CD4-positive, alpha-beta T cell treated with Interleukin-4 for 1 hour (primary cell): ENCODE measurements at regions not wholly inside any gene's neighbourhood (a gene's known extent, or its start where the extent isn't known, plus 50 kb on each side); places are given as distances from the start of the nearest gene placed in this dataset.
"Not testable (repeated sequence)": the region's sequence is repeated elsewhere in the genome, so short reads cannot be mapped to it uniquely, and the experiment has no call there.

ENCODE experiments used
- DNase-seq, 2 donors: peaks; one replicate each; pipeline ENCODE4 v3.0.0-alpha.2; 2020 to 2022

DNA sequence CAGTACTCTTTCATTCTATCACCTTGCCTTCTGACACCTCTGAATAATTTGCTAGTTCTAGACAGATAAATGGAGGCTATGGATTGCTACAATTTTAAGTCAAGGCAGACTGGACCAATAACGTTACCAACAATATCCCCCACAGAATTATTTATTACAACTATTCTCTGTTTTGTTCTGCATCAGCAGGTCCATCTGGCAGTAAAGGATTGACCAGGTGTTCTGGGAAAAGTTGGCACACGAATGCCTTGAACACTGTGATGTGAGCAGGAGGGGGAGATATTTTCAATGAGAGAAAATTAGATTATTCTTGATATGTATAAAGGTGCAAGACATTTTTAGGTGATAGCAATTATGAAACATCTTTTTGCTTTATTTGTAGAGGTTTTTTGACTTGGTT lies 718.8 kb upstream of the TMPRSS15 start:
- DNase-seq, result no peak

DNA sequence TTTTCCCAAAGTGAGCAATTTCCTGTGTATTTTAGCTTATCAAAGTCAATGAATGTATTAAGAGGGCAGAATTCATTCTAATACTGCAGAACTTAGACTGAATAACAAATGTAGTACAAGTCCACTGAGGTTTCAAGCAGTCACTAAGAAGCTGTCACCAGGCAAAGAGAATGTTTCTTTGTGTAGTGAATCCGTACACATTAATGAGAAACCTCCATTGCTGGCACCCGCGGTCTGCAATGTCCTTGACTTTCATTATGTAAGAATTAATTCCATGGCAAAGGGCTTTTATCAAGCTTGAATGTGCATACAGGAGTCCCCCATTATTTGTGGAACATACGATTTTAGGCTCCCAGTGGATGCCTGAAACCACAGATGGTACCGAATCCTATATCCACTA lies 719.5 kb upstream of the TMPRSS15 start:
- no peak for DNase-seq

DNA sequence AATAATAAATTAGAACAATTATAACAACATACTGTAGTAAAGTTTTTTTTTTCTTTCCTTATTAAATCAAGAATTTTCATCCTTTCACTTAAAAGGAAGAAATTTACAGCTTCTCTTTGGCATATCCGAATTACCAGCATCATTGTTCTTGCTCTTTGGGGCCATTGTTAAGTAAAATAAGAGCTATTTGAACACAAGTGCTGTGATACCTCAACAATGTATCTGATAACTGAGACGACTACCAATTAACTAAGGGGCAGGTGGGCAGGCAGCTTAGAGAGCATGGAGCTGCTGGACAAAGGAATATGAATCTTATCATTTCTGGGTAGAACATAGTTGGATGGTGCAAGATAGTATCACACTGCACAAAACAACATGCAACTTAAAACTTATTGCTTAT lies 719.9 kb upstream of the TMPRSS15 start:
- DNase-seq, result no peak

DNA sequence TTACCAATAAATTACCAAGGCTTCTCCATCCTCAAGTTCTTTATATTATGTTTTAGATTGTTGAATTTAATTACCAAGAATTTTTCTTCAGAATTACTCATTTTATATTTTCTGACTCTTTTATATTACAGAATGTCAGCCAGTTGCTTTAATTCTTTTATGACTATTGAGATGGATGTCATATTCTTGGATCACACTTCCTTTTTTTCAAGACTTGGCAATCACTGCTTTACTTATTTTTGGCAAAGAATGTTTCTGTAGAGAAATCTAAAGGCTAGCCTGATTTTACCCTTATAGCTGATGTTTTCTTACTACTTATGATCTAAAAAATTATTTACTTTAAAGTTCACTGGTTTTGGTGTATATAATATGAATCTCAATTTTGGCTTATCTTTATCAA lies 721.1 kb upstream of the TMPRSS15 start:
- no peak for DNase-seq

DNA sequence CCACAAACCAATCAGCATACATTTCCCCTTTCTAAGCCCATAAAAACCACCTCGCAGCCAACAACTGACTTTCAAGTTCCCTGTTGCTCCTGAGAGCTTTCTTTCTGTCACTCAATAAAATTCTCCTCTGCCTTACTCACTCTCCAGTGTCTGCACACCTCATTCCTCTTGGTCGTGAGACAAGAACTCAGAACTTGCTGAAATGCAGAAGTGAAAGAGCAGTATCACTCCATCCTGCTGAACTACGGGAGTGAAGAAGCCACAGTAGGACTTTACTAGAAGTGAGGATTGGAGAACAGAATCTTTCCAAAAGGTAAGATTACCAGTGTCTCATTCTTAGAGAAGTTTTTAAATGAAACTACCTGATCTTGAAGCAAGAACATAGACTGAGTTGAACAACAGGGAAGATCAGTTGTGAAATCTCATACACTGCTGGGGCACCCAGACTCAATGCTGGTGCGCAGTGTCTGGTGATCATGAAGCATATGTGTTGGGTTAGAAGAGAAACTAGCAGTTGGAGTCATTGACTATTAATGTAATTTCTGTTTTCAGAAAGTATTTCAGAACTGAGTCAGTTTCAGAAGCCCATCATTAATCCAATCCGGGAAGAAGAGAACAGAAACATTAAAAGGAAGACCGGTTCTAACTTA lies 726.9 kb upstream of the TMPRSS15 start:
- no peak for DNase-seq

DNA sequence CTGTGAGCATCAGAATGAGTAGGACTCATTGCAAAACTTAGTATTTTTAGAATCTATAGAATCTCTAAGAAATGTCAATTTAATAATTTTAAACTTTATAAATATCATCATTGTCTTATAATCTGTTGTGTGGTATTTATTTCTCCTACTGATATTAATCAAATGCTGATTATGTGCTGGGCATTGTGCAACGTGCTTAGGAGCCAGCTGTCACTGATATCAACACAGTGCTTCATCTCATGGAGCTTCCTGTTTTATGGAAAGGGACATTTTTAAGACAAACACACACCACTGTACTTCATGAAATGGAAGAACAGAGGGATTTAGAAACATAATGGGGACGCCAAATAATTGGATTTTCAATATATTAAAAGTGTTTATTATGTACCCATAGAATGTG lies 737.9 kb upstream of the TMPRSS15 start:
- no peak for DNase-seq

DNA sequence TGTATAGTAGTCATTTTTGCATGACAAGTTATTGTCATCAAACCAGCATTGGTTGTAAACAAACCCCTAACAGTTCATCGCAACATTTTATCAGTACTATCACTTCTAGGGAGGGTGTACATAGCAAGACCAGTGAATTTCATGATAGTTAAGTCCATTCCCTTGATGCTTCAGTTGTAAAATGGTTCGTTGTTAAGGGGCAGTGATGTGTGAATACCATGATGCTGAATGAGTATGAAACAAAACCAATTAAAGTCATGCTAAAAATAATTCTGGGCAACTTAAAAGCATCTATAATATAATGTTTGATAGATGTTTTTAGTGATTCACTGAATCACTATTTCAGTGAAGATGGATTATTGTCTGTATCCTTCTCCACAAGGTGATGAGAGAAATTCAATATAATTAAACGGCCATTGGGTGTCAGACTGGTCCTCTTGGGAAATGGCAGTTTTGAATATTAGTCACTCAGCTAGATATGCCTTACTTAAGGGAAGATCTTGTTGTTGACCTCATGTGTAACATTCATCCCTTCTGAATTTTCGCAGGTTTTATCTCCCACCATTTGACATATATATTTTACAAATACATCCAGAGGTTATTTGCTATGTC lies 742.2 kb upstream of the TMPRSS15 start:
- no peak for DNase-seq

DNA sequence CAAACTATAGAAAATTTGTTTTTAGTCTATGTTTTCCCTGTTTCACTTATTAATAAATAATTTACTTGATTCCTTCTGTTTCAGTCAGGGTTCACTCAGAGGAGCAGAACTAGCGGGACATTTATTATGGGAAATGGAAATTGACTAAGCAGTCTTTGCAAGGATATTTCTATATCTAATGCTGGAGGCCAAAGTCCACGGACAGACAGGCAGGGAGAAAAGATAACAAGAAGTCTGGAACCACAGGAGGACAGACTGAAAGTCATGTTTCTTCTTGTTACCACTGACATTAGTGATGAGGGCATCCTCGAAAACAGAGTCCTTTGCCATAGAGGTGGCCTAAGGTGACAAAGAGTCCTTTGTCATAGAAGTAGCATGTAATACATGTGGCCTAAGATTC lies 744.5 kb upstream of the TMPRSS15 start:
- DNase-seq, result no peak

DNA sequence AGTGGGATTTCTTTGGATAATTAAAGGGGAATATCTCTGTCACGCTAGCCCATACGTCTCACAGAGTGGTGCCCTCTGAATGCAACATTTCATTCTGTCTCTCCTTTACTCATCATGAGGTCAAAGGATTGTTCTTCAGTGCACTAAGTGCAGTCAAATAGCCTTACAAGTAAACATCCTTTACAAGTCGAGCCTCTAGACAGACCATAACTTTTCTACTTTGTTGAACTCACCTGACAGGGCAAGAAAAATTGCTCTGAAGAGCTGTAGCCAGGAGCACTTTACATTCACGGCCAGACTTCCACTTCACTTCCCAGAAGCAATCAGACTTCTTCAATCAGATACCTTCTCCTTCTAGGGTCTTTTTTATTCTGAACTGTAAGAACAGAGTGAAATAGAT lies 768.0 kb upstream of the TMPRSS15 start:
- no peak for DNase-seq

DNA sequence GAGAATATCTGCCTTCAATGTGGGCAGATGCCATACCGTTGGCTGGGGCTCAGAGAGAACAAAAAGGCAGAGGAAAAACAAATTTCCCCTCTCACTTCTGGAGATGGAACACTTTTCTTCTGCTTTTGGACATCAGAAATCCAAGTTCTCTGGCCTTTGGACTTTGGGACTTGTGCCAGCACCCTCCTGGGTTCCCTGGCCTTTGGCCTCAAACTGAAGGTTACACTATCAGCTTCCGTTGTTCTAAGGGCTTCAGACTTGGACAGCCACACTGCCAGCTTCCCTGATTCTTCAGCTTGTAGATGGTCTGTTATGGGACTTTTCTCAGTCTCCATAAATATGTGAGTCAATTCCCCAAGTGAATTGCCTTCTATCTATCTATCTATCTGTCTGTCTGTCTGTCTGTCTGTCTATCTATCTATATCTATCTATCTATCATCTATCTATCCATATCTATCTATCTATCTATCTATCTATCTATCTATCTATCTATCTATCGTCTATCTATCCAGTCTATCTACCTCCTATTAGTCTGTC lies 778.1 kb upstream of the TMPRSS15 start:
- no peak for DNase-seq

DNA sequence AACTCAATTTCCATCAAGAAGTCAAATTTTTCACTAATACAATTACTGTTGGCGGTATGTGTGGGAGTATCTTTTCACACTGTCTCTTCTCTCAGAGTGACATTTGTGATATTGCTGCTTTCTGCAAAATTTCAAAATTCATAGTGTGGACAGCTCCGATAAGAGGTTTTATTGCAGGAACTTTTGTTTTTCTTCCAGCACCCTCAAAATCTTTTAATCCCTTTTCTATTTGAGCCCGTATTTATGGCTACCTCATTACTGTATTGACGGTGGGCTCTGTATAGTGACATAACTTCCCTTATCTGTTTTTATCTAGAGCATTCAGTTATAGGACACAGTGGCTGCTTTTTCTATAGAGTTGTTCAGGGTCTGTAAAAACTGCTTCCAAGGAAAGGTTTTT lies 794.4 kb upstream of the TMPRSS15 start:
- no peak for DNase-seq

DNA sequence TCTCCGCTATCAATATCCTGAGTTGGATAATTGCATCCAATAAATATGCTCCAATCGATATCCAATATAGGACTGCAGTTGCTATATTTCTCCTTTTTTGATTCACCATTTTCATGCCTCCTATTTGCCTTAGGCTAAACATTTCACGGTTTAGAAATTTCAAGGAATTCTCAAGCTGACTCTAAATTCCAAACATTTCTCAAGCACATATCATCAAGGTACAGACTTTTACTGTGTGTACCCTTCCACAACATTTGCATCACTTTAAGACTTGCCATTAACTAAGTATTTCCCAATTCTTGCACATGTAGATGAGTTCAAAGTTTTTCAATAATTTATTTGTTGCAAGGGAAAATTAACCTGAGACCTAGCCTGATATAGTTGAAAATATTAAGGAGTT lies 795.2 kb upstream of the TMPRSS15 start:
- DNase-seq, result no peak

DNA sequence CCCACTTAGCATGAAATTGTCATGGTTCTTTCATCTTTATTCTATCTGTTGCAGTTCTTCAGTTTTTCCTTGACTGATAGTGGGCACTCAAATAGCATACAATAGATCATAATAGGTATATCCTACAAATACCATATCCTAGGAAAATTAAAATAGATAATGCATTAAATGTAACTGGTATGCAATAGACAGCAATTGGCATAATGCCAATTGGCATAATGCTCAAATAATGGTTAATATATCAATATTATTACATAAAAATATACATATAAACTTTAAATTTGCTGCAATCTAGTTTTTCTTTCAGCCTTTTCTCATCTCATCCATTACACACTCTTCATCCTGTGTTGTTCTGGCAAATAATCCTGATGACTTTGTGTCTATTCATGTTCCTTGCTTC lies 814.6 kb upstream of the TMPRSS15 start:
- no peak for DNase-seq

DNA sequence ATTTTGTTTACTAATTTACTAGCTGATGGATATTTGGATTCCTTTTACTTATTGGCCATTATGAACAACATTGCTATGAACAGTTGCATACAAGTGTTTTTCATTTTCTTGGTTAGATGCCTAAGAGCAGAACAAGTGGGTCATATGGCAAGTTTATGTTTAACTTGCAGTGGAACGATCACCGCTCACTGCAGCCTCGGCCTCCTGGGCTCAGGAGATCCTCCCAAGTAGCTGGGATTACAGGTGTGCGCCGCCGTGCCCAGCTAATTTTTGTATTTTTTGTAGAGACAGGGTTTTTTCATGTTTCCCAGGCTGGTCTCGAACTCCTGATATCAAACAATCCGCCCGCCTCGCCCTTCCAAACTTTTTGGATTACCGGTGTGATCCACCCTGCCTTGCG lies 820.5 kb upstream of the TMPRSS15 start:
- no peak for DNase-seq

DNA sequence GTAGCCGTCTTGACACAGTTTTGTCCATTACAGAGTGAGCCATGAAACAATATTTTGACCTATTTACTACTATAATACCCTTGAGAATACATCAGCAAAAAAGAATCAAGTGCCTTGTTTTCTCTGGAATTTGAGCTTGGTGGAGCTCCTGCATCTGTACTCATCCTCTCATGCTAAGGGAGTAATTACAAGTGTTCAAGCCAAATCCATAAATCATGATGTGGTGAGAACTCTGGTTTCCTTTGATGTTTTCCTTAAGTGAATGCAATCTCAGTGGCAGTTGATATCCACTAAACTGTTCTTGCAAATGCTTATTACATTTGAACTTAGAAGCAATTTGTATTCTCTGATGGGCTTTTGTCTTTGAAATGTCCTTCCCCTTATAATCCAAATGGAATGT lies 824.6 kb upstream of the TMPRSS15 start:
- DNase-seq, result no peak

DNA sequence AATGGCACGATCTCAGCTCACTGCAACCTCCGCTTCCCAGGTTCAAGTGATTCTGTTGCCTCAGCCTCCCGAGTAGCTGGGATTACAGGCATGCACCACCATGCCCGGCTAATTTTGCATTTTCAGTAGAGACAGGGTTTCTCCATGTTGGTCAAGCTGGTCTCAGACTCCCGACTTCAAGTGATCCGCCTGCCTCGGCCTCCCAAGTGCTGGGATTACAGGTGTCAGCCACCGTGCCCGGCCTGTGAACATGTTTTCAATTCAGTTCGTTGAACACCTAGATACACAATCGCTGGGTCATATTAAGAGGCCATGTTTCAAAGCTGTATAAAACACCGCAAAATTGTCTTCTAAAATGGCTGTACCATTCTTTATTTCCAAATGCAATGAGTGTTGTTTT lies 830.3 kb upstream of the TMPRSS15 start:
- DNase-seq, result not testable (repeated sequence)

DNA sequence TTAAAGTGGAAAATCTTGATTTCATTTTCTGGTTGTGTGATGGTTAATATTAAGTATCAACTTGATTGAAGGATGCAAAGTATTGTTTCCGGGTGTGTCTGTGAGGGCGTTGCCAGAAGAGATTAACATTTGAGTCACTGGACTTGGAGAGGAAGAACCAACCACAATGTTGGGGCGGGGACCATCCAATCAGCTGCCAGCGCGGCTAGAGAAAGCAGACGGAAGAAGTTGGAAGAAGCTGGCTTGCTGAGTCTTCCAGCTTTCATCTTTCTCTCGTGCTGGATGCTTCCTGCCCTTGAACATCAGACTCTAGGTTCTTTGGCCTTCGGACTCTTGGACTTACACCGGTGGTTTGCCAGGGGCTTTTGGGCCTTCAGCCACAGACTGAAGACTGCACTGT lies 832.6 kb upstream of the TMPRSS15 start:
- no peak for DNase-seq

DNA sequence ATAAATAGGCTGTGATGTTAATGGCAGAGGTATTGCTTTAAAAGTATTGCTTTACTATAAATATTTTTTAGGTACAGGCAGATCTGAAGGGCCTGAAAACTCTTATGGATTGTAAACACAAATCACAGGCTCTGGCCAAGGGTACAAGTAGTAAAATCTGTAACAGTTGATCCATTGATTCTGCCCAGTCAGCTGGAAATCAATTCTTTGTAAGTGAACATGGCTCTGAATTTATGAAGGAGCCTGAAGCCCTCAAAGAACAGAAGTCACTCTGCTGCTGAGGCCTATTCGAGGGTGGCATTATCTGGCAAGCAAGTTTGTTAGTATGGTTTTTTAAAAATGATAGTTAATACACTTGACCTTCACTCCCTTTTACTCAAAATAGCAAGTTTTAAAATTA lies 834.0 kb upstream of the TMPRSS15 start:
- DNase-seq, result no peak

DNA sequence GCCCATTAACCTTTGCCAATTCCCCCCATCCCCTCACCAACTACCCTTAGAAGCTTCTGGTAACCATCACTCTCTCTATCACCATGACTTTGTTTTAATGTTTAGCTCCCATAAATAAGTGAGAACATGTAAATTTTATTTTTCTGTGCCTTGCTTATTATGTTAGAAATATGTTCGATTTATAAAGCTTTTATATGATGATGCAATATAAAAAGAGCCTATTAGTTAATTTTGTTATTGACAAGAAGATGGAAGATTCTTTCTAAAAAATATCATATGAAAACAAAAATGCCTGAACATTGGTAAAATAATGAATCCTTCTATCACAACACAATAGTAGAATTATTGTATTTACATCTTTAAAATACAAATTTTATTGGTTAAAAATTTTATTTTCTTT lies 836.1 kb upstream of the TMPRSS15 start:
- DNase-seq, result no peak

DNA sequence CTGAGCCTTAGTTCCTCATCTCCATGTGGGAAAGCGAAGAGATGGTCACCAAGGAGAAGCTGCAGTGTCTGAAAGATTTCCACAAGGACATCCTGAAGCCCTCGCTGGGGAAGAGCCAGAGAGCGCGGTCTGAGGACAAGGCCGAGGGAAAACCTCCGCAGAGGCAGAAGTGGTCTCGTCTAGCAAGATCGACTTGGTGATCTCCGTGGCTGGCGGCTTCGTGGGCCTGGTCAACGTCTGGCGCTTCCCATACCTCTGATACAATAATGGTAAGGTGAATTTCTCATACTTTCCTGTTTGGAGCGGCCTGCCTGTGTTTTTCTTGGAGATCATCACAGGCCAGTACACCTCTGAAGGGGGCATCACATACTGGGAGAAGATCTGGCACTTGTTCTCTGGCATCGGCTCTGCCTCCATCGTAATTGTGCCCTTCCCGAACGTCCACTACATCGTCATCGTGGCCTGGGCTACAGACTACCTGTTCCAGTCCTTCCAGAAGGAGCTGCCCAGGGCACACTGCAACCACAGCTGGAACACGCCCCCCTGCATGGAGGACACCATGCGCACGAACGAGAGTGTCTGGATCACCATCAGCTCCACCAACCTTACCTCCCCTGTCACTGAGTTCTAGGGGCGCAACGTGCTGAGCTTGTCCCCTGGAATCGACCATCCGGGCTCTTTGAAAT lies 841.1 kb upstream of the TMPRSS15 start:
- DNase-seq, result no peak

DNA sequence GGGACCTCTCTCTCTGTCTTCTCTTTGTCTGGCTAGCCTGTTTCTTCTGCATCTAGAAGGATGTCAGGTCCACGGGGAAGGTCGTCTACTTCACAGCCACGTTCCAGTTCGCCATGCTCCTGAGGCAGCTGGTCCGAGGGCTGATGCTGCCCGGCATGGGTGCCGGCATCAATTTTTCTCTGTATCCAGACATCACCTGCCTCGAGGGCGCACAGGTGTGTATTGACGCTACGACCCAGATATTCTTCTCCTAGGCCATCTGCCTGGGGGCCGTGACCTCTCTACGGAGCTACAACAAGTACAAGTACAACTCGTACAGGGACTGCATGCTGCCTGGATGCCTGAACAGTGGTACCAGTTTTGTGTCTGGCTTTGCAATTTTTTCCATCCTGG lies 841.6 kb upstream of the TMPRSS15 start:
- DNase-seq, result no peak

DNA sequence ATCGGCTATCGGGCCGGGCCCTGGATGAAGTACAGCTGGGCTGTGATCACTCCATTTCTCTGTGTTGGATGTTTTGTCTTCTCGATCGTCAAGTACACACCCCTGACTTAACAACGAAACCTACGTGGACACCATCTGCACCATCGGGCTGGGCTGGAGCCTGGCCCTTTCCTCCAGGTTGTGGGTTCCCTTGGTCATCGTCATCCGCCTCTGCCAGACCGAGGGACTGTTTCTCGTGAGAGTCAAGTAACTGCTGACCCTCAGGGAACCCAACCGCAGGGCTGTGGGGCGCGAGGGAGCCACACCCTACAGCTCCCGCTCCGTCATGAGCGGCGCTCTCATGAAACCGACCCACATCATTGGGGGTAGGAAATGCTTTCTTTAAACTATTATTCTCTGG lies 842.4 kb upstream of the TMPRSS15 start:
- DNase-seq, result no peak

DNA sequence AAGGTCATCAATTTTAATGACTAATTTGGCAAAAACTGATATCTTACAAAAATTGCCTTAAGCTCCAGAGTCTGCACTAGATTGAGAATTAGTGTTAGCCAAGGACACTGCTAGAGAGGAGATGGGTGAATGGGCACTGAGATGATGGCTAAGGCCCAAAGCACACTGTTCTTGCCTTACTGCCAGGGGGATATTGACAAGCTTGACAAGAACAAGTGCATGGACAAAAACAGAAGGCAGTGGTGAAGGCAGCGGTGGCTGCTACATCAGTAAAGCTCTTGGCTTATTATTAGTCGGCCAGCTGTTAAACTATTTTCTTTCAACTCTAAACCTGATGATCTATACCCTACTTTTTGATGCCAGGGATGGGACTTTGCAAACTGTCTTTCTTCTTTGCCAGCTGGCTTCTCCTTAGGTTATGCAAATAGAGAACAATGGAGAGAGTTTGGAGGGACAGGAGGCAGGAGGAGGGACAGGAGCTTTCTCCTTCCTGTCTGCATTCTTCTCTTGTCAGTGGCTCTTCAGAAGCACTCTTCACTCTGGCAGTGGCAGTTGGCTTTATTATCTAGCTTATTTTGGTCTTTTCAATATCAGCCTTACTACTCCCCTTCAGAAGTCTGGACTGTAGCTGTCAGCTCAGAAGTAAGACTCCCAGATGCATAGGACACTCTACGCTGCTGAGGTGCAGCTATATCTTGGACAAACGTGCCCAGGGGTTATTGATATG lies 853.5 kb upstream of the TMPRSS15 start:
- DNase-seq, result no peak
